Osteoblast (primary cell): ENCODE measurements at regions not wholly inside any gene's neighbourhood (a gene's known extent, or its start where the extent isn't known, plus 50 kb on each side); places are given as distances from the start of the nearest gene placed in this dataset.
A peak's percentile ranks its signal among the peaks of the same experiment; 100 is the strongest.

Source experiments
- DNase-seq: peaks from one replicate; pipeline ENCODE4 v3.0.0; 2011; ENCODE audit warnings: low spot score, mixed read lengths; ENCODE audit not compliant: insufficient read length; ENCODE audit errors: missing footprints
- H2AFZ ChIP-seq: 2 replicates; pipeline ENCODE4 v1.6.0; 2011; ENCODE audit warnings: mild to moderate bottlenecking, low read length
- H3K27ac ChIP-seq: 2 replicates; pipeline ENCODE4 v1.5.1; 2011; ENCODE audit warnings: mild to moderate bottlenecking, low read depth, low read length, moderate library complexity
- H3K27me3 ChIP-seq: 2 replicates; pipeline ENCODE4 v1.6.0; 2012; ENCODE audit warnings: mild to moderate bottlenecking, control low read depth, inconsistent platforms, low read length, moderate library complexity; ENCODE audit not compliant: insufficient read depth
- H3K36me3 ChIP-seq: 2 replicates; pipeline ENCODE4 v1.5.1; 2011; ENCODE audit warnings: mild to moderate bottlenecking, low read length, control low read depth, moderate library complexity; ENCODE audit not compliant: insufficient read depth
- H3K4me1 ChIP-seq: 2 replicates; pipeline ENCODE4 v1.5.1; 2011; ENCODE audit warnings: mild to moderate bottlenecking, low read length, control low read depth, moderate library complexity; ENCODE audit not compliant: insufficient read depth
- H3K4me2 ChIP-seq: 2 replicates; pipeline ENCODE4 v1.6.0; 2011; ENCODE audit warnings: mild to moderate bottlenecking, low read length; ENCODE audit not compliant: insufficient read depth
- H3K4me3 ChIP-seq: fragments of 200-600 bp; sonication (generic); 3 replicates; pipeline ENCODE4 v1.5.1; 2012; ENCODE audit warnings: mild to moderate bottlenecking, low read length, inconsistent platforms; ENCODE audit not compliant: insufficient read depth
- H3K79me2 ChIP-seq: 2 replicates; pipeline ENCODE4 v1.6.0; 2012; ENCODE audit warnings: mild to moderate bottlenecking, low read length, control low read depth, inconsistent platforms; ENCODE audit not compliant: insufficient read depth
- H3K9me3 ChIP-seq: 2 replicates; pipeline ENCODE4 v1.5.1; 2011; ENCODE audit warnings: low read depth, low read length, control low read depth
- H4K20me1 ChIP-seq: 2 replicates; pipeline ENCODE4 v1.6.0; 2012; ENCODE audit warnings: mild to moderate bottlenecking, low read length, control low read depth; ENCODE audit not compliant: insufficient read depth
- TF ChIP-seq, protein P1 (sequence below): IDR thresholded peaks from 2 replicates; pipeline ENCODE4 v1.5.1; 2011; ENCODE audit warnings: mild to moderate bottlenecking, low read depth, low read length, moderate library complexity; ENCODE audit errors: extremely low read depth

DNA sequence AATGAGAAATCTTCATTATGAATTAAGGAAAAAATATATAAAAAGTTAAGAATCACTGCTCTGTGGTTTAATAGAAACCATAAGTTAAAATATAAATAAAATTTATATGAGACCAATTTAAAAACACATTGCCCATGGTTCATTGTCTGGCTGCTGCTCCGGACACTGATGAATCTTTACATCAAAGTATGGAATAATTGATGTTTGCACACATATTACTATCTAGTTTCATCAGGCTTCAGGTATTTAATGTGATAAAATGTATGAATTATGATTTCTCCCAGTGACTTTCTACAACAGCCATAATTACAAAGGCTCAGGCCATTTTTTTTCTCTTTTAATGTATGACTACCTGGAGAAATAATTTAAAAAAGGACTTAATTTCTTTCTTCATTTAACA, 599.1 kb upstream of the PRMT6 start:
- TF ChIP-seq, protein P1, sequence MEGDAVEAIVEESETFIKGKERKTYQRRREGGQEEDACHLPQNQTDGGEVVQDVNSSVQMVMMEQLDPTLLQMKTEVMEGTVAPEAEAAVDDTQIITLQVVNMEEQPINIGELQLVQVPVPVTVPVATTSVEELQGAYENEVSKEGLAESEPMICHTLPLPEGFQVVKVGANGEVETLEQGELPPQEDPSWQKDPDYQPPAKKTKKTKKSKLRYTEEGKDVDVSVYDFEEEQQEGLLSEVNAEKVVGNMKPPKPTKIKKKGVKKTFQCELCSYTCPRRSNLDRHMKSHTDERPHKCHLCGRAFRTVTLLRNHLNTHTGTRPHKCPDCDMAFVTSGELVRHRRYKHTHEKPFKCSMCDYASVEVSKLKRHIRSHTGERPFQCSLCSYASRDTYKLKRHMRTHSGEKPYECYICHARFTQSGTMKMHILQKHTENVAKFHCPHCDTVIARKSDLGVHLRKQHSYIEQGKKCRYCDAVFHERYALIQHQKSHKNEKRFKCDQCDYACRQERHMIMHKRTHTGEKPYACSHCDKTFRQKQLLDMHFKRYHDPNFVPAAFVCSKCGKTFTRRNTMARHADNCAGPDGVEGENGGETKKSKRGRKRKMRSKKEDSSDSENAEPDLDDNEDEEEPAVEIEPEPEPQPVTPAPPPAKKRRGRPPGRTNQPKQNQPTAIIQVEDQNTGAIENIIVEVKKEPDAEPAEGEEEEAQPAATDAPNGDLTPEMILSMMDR: no peak
- H3K4me1 ChIP-seq: no peaks in the 10 kb centered on the region

DNA sequence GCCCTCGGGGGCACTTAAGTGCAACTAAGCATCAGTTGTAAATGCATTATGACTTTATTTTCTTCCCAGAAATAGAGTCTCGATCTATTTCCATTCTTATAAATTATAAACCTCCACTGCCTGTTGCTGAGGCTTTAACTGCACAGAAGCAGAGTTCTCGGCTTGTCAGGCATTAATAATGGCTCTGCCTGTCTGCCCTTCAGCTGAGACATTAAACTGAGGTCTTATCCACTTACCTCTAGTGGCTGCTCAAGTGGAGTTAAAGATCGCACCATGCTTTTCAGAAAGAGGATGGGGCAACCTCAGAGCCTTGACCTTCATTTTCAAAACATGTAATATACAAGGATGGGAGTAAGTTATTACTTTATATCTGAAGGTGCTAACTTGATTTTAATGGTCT, 597.6 kb upstream of the PRMT6 start:
- no peak overlapping the region for H3K4me3 ChIP-seq
- no peak overlapping the region for H2AFZ ChIP-seq
- H3K27ac ChIP-seq: no peak overlapping the region
- H3K27me3 ChIP-seq: no peaks in the 10 kb centered on the region
- H4K20me1 ChIP-seq: no peaks in the 10 kb centered on the region
- TF ChIP-seq, protein P1: no peak
- H3K9me3 ChIP-seq: no peaks in the 10 kb centered on the region
- H3K4me1 ChIP-seq: no peaks in the 10 kb centered on the region
- DNase-seq: no peak
- H3K4me2 ChIP-seq: no peak overlapping the region
- no peaks in the 10 kb centered on the region for H3K36me3 ChIP-seq
- no peaks in the 10 kb centered on the region for H3K79me2 ChIP-seq

More for the DNA sequence above, 599.1 kb upstream of the PRMT6 start:
- H2AFZ ChIP-seq: no peak overlapping the region
- no peaks in the 10 kb centered on the region for H3K27me3 ChIP-seq
- H3K36me3 ChIP-seq: no peaks in the 10 kb centered on the region
- DNase-seq: no peak
- no peak overlapping the region for H3K4me2 ChIP-seq
- no peak overlapping the region for H3K4me3 ChIP-seq
- H4K20me1 ChIP-seq: no peaks in the 10 kb centered on the region
- H3K27ac ChIP-seq: no peak overlapping the region
- H3K9me3 ChIP-seq: no peaks in the 10 kb centered on the region
- H3K79me2 ChIP-seq: no peaks in the 10 kb centered on the region

DNA sequence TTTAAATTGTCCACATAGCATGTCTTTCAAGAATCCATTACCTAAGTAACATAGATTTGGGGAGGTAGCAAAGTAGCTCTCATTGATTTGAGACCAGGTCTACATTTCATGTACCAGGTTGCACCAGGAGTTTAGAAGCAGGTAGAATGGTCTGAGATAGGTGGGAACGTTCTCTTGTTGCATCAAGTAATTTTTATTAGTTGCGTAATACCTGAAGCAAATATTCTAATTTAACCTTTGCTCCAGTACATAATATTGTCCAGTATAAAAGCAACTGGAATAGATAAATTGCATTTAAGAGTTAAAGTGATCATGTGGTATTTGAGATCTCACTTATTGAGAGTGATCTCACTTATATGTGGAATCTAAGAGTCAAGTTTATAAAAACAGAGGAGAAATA, 597.1 kb upstream of the PRMT6 start:
- peak; percentile 73 for DNase-seq
- no peak overlapping the region for H3K4me3 ChIP-seq
- no peaks in the 10 kb centered on the region for H4K20me1 ChIP-seq
- no peaks in the 10 kb centered on the region for H3K4me1 ChIP-seq
- H3K27ac ChIP-seq: no peak overlapping the region
- TF ChIP-seq, protein P1: no peak
- H3K4me2 ChIP-seq: no peak overlapping the region
- no peaks in the 10 kb centered on the region for H3K27me3 ChIP-seq
- no peaks in the 10 kb centered on the region for H3K9me3 ChIP-seq
- no peaks in the 10 kb centered on the region for H3K79me2 ChIP-seq
- no peaks in the 10 kb centered on the region for H3K36me3 ChIP-seq
- no peak overlapping the region for H2AFZ ChIP-seq

DNA sequence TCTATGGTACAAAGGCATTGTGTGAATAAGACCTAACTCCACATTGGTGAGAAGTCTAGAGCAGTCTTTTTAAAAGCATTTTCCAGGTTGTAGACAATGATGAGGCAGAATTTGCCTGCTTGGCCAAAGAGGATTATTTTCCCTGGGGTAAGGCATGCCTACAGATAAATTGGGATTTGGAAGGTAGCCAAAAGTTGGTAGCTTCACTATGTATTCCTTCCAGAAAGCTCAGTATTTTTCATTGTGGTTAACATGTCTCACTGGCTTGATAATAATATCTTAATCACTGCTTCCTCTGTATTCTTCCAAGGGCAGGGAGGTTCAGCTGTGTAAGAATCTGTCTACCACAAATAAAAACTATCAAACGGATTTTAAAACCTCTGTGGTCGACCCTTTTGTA, 590.8 kb upstream of the PRMT6 start:
- Histone ChIP-seq H3K27ac (no peak overlapping the region), H3K4me1 (no peaks in the 10 kb centered on the region), H2AFZ (no peak overlapping the region), H3K4me2 (no peak overlapping the region), H3K36me3 (no peaks in the 10 kb centered on the region), H3K9me3 (peaks cover 6% of the 10 kb centered on the region), H3K4me3 (no peak overlapping the region), H4K20me1 (no peaks in the 10 kb centered on the region), H3K27me3 (no peaks in the 10 kb centered on the region), H3K79me2 (no peaks in the 10 kb centered on the region)
- TF ChIP-seq, protein P1: no peak
- DNase-seq: no peak
